Prostate gland (tissue), 2 donors: ENCODE measurements at regions not wholly inside any gene's neighbourhood (a gene's known extent, or its start where the extent isn't known, plus 50 kb on each side); places are given as distances from the start of the nearest gene placed in this dataset.

Source experiments
- CTCF ChIP-seq, 4 experiments: fragments of 200-600 bp in 2 of 4; fragments of 450-650 bp in 2 of 4; sonication (generic) in 2 of 4; IDR thresholded peaks; 1 replicate in 3 of 4; 2 replicates in 1 of 4; pipeline ENCODE4 v1.5.1; 2016 to 2019; ENCODE audit warnings: antibody characterized with exemption in 4 of 4, mild to moderate bottlenecking in 2 of 4, moderate library complexity in 2 of 4
- POLR2A ChIP-seq: fragments of 450-650 bp; IDR thresholded peaks from one replicate; pipeline ENCODE4 v1.6.1; 2016; ENCODE audit warnings: antibody characterized with exemption, mild to moderate bottlenecking
- POLR2AphosphoS5 ChIP-seq: sonication (generic); formaldehyde crosslinking; IDR thresholded peaks from one replicate; pipeline ENCODE4 v1.6.1; 2017; ENCODE audit warnings: antibody characterized with exemption

- TF ChIP-seq CTCF (IDR thresholded peaks at IDR 0.05) (no peak), POLR2AphosphoS5 (no peak), POLR2A (no peak)
These were observed 82.4 kb downstream of the SLC2A10 start for GRCh38 chr20:46791722-46792416.
